ENCODE measurements at regions not wholly inside any gene's neighbourhood (a gene's known extent, or its start where the extent isn't known, plus 50 kb on each side); places are given as distances from the start of the nearest gene placed in this dataset.

GRCh38 chr22:26784772-26785171 is 127.4 kb downstream of the MIAT start:
- Histone ChIP-seq H3K4me3 (ENCODE audit: insufficient read depth in 1 of 2, low read depth in 1 of 2, low read length in 2 of 2) (no peak overlapping the region), H2AK5ac (ENCODE audit: low read length, severe bottlenecking) (no peak overlapping the region), H2BK15ac (ENCODE audit: low read depth, poor library complexity, severe bottlenecking) (no peak overlapping the region), H3K14ac (ENCODE audit: low read length in 2 of 2) (no peak overlapping the region), H4K91ac (ENCODE audit: low read length) (no peak overlapping the region), H3K27ac (ENCODE audit: low read length, poor library complexity, severe bottlenecking) (no peak overlapping the region), H3K18ac (ENCODE audit: low read depth in 1 of 2, low read length in 2 of 2) (no peak overlapping the region), H3K9ac (ENCODE audit: low read length) (no peak overlapping the region), H2BK120ac (ENCODE audit: low read depth, low read length) (no peak overlapping the region), H3K36me3 (ENCODE audit: control insufficient read depth in 1 of 2, insufficient read depth in 2 of 2, low read depth in 1 of 2, low read length in 2 of 2) (peaks cover 5 to 15% of the 10 kb centered on the region in 2 experiments), H2BK12ac (ENCODE audit: low read length in 2 of 2) (no peak overlapping the region), H3K23ac (ENCODE audit: low read length in 2 of 2) (no peak overlapping the region), H2AFZ (ENCODE audit: low read depth, low read length) (no peak overlapping the region), H3K79me1 (replicated peaks; ENCODE audit: low read length, poor library complexity, severe bottlenecking) (no peaks in the 10 kb centered on the region), H3K27me3 (ENCODE audit: control insufficient read depth in 1 of 2, insufficient read depth in 1 of 2, low read length in 2 of 2) (peaks cover 0 to 7% of the 10 kb centered on the region in 2 experiments), H2BK5ac (ENCODE audit: low read depth, low read length, poor library complexity, severe bottlenecking) (no peak overlapping the region), H3K9me3 (ENCODE audit: control insufficient read depth, low read length) (peaks cover 4% of the 10 kb centered on the region), H4K8ac (ENCODE audit: low read length) (no peak overlapping the region), H3K4me2 (ENCODE audit: low read length, poor library complexity, severe bottlenecking) (no peak overlapping the region), H3K4ac (ENCODE audit: low read depth in 1 of 2, low read length in 2 of 2) (no peak overlapping the region), H3K4me1 (ENCODE audit: control insufficient read depth, insufficient read depth, low read depth, low read length) (no peaks in the 10 kb centered on the region)
- no peak for DNase-seq
- 95% methylated on average over 6 of the region's 6 CpGs for WGBS

- Histone ChIP-seq H2BK15ac (ENCODE audit: low read depth, poor library complexity, severe bottlenecking) (no peak overlapping the region), H2BK12ac (ENCODE audit: low read length in 2 of 2) (no peak overlapping the region), H3K4me3 (ENCODE audit: insufficient read depth in 1 of 2, low read depth in 1 of 2, low read length in 2 of 2) (no peak overlapping the region), H4K91ac (ENCODE audit: low read length) (no peak overlapping the region), H3K79me1 (replicated peaks; ENCODE audit: low read length, poor library complexity, severe bottlenecking) (no peaks in the 10 kb centered on the region), H3K9me3 (ENCODE audit: control insufficient read depth, low read length) (no peaks in the 10 kb centered on the region), H4K8ac (ENCODE audit: low read length) (no peak overlapping the region), H3K14ac (ENCODE audit: low read length in 2 of 2) (no peak overlapping the region), H3K23ac (ENCODE audit: low read length in 2 of 2) (no peak overlapping the region), H2BK5ac (ENCODE audit: low read depth, low read length, poor library complexity, severe bottlenecking) (no peak overlapping the region), H2AK5ac (ENCODE audit: low read length, severe bottlenecking) (no peak overlapping the region), H3K4me2 (ENCODE audit: low read length, poor library complexity, severe bottlenecking) (no peak overlapping the region), H2AFZ (ENCODE audit: low read depth, low read length) (no peak overlapping the region), H3K4ac (ENCODE audit: low read depth in 1 of 2, low read length in 2 of 2) (no peak overlapping the region), H3K36me3 (ENCODE audit: control insufficient read depth in 1 of 2, insufficient read depth in 2 of 2, low read depth in 1 of 2, low read length in 2 of 2) (peaks cover 0 to 9% of the 10 kb centered on the region in 2 experiments), H3K27me3 (ENCODE audit: control insufficient read depth in 1 of 2, insufficient read depth in 1 of 2, low read length in 2 of 2) (peaks cover 0 to 7% of the 10 kb centered on the region in 2 experiments), H3K18ac (ENCODE audit: low read depth in 1 of 2, low read length in 2 of 2) (no peak overlapping the region), H3K9ac (ENCODE audit: low read length) (no peak overlapping the region), H3K27ac (ENCODE audit: low read length, poor library complexity, severe bottlenecking) (no peak overlapping the region), H3K4me1 (ENCODE audit: control insufficient read depth, insufficient read depth, low read depth, low read length) (no peaks in the 10 kb centered on the region), H2BK120ac (ENCODE audit: low read depth, low read length) (no peak overlapping the region)
- DNase-seq: no peak
- 92% methylated on average over 5 of the region's 5 CpGs for WGBS
Observed at GRCh38 chr22:26785932-26786331, 128.5 kb downstream of the MIAT start.

- Histone ChIP-seq H4K91ac (ENCODE audit: low read length) (no peak overlapping the region), H3K18ac (ENCODE audit: low read depth in 1 of 2, low read length in 2 of 2) (no peak overlapping the region), H3K23ac (ENCODE audit: low read length in 2 of 2) (no peak overlapping the region), H2AK5ac (ENCODE audit: low read length, severe bottlenecking) (no peak overlapping the region), H3K4ac (ENCODE audit: low read depth in 1 of 2, low read length in 2 of 2) (no peak overlapping the region), H2BK12ac (ENCODE audit: low read length in 2 of 2) (no peak overlapping the region), H2BK120ac (ENCODE audit: low read depth, low read length) (no peak overlapping the region), H3K4me1 (ENCODE audit: control insufficient read depth, insufficient read depth, low read depth, low read length) (no peaks in the 10 kb centered on the region), H3K27ac (ENCODE audit: low read length, poor library complexity, severe bottlenecking) (no peak overlapping the region), H3K27me3 (ENCODE audit: control insufficient read depth in 1 of 2, insufficient read depth in 1 of 2, low read length in 2 of 2) (peaks cover 0 to 7% of the 10 kb centered on the region in 2 experiments), H3K36me3 (ENCODE audit: control insufficient read depth in 1 of 2, insufficient read depth in 2 of 2, low read depth in 1 of 2, low read length in 2 of 2) (peaks cover 0 to 6% of the 10 kb centered on the region in 2 experiments), H3K4me3 (ENCODE audit: insufficient read depth in 1 of 2, low read depth in 1 of 2, low read length in 2 of 2) (no peak overlapping the region), H4K8ac (ENCODE audit: low read length) (no peak overlapping the region), H3K79me1 (replicated peaks; ENCODE audit: low read length, poor library complexity, severe bottlenecking) (no peaks in the 10 kb centered on the region), H3K9ac (ENCODE audit: low read length) (no peak overlapping the region), H3K14ac (ENCODE audit: low read length in 2 of 2) (no peak overlapping the region), H3K4me2 (ENCODE audit: low read length, poor library complexity, severe bottlenecking) (no peak overlapping the region), H3K9me3 (ENCODE audit: control insufficient read depth, low read length) (no peaks in the 10 kb centered on the region), H2BK15ac (ENCODE audit: low read depth, poor library complexity, severe bottlenecking) (no peak overlapping the region), H2BK5ac (ENCODE audit: low read depth, low read length, poor library complexity, severe bottlenecking) (no peak overlapping the region), H2AFZ (ENCODE audit: low read depth, low read length) (no peak overlapping the region)
- WGBS: 93% methylated on average over 8 of the region's 9 CpGs
- DNase-seq: no peak
Observed at GRCh38 chr22:26786398-26786797, 129.0 kb downstream of the MIAT start.

GRCh38 chr22:26789951-26790350 is 132.6 kb downstream of the MIAT start:
- Histone ChIP-seq H3K4me1 (ENCODE audit: control insufficient read depth, insufficient read depth, low read depth, low read length) (no peaks in the 10 kb centered on the region), H2AK5ac (ENCODE audit: low read length, severe bottlenecking) (no peak overlapping the region), H3K9me3 (ENCODE audit: control insufficient read depth, low read length) (no peaks in the 10 kb centered on the region), H3K23ac (ENCODE audit: low read length in 2 of 2) (no peak overlapping the region), H3K4me2 (ENCODE audit: low read length, poor library complexity, severe bottlenecking) (no peak overlapping the region), H3K36me3 (ENCODE audit: control insufficient read depth in 1 of 2, insufficient read depth in 2 of 2, low read depth in 1 of 2, low read length in 2 of 2) (no peaks in the 10 kb centered on the region), H3K4me3 (ENCODE audit: insufficient read depth in 1 of 2, low read depth in 1 of 2, low read length in 2 of 2) (no peak overlapping the region), H3K4ac (ENCODE audit: low read depth in 1 of 2, low read length in 2 of 2) (no peak overlapping the region), H2BK5ac (ENCODE audit: low read depth, low read length, poor library complexity, severe bottlenecking) (no peak overlapping the region), H2AFZ (ENCODE audit: low read depth, low read length) (no peak overlapping the region), H3K79me1 (replicated peaks; ENCODE audit: low read length, poor library complexity, severe bottlenecking) (no peaks in the 10 kb centered on the region), H3K18ac (ENCODE audit: low read depth in 1 of 2, low read length in 2 of 2) (no peak overlapping the region), H2BK120ac (ENCODE audit: low read depth, low read length) (no peak overlapping the region), H3K27me3 (ENCODE audit: control insufficient read depth in 1 of 2, insufficient read depth in 1 of 2, low read length in 2 of 2) (no peaks in the 10 kb centered on the region), H2BK12ac (ENCODE audit: low read length in 2 of 2) (no peak overlapping the region), H4K8ac (ENCODE audit: low read length) (no peak overlapping the region), H2BK15ac (ENCODE audit: low read depth, poor library complexity, severe bottlenecking) (no peak overlapping the region), H3K9ac (ENCODE audit: low read length) (no peak overlapping the region), H4K91ac (ENCODE audit: low read length) (no peak overlapping the region), H3K27ac (ENCODE audit: low read length, poor library complexity, severe bottlenecking) (no peak overlapping the region), H3K14ac (ENCODE audit: low read length in 2 of 2) (no peak overlapping the region)
- 75% methylated on average over 6 of the region's 6 CpGs for WGBS
- no peak for DNase-seq
